ENCODE measurements at regions not wholly inside any gene's neighbourhood (a gene's known extent, or its start where the extent isn't known, plus 50 kb on each side); places are given as distances from the start of the nearest gene placed in this dataset.

DNA sequence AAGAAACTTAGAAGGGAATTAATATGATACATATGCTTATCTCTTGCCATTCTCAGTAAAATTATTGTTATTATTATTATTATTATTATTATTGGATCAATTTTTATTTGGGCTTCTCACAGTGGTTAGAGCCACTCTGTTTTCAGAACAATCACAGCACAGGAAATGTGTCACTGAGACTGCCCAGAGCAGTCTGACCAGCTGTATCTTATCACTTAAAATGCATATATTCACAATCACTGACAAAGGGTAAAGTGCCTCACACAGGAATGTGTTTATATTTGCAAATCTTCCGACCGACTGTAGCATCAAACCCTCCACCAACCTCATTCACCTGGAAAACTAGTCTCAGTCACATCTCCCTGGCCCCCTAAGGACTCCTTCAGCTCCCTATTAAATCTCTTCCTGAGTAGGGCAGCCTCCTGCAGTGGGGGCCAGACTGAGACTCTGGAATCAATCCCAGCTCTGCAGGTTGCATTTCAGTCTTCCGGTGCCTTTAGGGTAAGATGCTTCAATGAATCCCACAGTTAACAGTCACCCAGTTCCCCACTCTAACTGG lies 738.3 kb upstream of the SLITRK5 start:
- no peak overlapping the region for H3K4me3 Mint-ChIP-seq
- no peaks in the 10 kb centered on the region for H3K27me3 Mint-ChIP-seq (ENCODE audit: insufficient read depth)
- no peaks in the 10 kb centered on the region; the same call in 1 of the 2 replicates for H3K36me3 Mint-ChIP-seq (ENCODE audit: low read depth)
- peaks cover 5% of the 10 kb centered on the region; the same call in 1 of the 2 replicates for H3K9me3 Mint-ChIP-seq
- no peak overlapping the region for H3K27ac Mint-ChIP-seq
- H3K4me1 Mint-ChIP-seq (ENCODE audit: low read depth) = no peaks in the 10 kb centered on the region
- TF ChIP-seq, protein P1, sequence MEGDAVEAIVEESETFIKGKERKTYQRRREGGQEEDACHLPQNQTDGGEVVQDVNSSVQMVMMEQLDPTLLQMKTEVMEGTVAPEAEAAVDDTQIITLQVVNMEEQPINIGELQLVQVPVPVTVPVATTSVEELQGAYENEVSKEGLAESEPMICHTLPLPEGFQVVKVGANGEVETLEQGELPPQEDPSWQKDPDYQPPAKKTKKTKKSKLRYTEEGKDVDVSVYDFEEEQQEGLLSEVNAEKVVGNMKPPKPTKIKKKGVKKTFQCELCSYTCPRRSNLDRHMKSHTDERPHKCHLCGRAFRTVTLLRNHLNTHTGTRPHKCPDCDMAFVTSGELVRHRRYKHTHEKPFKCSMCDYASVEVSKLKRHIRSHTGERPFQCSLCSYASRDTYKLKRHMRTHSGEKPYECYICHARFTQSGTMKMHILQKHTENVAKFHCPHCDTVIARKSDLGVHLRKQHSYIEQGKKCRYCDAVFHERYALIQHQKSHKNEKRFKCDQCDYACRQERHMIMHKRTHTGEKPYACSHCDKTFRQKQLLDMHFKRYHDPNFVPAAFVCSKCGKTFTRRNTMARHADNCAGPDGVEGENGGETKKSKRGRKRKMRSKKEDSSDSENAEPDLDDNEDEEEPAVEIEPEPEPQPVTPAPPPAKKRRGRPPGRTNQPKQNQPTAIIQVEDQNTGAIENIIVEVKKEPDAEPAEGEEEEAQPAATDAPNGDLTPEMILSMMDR (IDR thresholded peaks at IDR 0.05) = no peak
- DNase-seq = no peak

DNA sequence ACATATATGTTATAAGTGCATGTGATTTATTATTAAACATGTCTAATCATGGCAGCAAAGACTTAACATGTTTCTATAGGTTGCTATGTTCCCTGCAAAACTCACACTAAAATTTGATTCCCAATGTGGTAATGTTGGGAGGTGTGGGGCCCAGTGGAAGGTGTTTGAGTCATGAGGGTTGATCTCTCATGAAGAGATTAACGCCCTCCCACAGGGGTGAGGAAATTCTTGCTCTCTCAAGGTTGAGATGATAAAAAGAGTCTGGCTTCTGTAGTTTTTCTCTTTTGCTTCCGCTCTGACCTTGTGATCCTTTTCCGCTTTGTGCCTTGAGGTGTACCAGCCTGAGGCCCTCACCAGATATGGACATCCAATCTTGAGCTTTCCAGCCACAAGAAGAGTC lies 737.5 kb upstream of the SLITRK5 start:
- no peak for DNase-seq
- Mint-ChIP-seq H3K36me3 (ENCODE audit: low read depth) (no peaks in the 10 kb centered on the region; the same call in 1 of the 2 replicates), H3K4me3 (no peak overlapping the region), H3K27me3 (ENCODE audit: insufficient read depth) (no peaks in the 10 kb centered on the region), H3K9me3 (peaks cover 5% of the 10 kb centered on the region; the same call in 1 of the 2 replicates), H3K27ac (no peak overlapping the region), H3K4me1 (ENCODE audit: low read depth) (no peaks in the 10 kb centered on the region)
- TF ChIP-seq, protein P1 (IDR thresholded peaks at IDR 0.05) = no peak

DNA sequence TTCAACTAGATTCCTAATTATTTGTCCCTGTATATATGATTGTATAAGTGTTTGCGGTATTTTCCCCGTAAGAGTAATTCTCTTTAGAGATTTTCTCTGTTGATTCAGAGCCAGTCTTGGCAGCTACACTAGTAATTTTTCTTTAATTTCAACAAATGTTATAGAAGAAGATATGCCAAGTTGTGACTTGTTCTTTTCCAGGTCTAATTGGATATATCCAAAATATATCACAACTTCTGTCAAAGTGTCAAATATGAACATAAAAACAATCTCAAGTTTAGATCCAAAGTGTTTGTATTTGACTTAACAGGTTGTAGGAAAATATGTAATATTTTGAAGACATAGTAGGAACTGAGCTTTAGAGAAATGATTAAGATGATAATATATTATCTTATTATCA lies 733.9 kb upstream of the SLITRK5 start:
- DNase-seq = no peak
- no peaks in the 10 kb centered on the region for H3K4me1 Mint-ChIP-seq (ENCODE audit: low read depth)
- peaks cover 4% of the 10 kb centered on the region for H3K36me3 Mint-ChIP-seq (ENCODE audit: low read depth)
- no peaks in the 10 kb centered on the region for H3K27me3 Mint-ChIP-seq (ENCODE audit: insufficient read depth)
- H3K9me3 Mint-ChIP-seq = peaks cover 11% of the 10 kb centered on the region
- no peak overlapping the region for H3K27ac Mint-ChIP-seq
- TF ChIP-seq, protein P1 (IDR thresholded peaks at IDR 0.05) = no peak
- H3K4me3 Mint-ChIP-seq = no peak overlapping the region

DNA sequence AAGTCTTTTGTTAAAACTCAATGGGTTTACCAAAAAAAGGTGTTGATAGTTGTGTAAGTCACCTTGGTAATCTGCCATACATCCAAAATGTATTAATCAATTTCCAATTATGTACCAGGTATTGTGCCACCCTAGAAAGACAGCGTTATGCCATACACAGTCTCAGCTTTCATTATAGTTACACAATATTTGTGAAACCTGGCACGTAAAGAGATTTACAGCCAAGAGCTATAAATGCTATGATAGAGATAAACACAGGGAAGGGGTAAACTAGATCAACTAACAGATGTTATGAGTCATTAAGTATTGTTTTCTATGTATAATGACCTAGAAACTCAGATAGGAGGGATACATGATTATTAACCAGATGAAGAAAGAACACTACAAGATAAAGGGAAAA lies 725.6 kb upstream of the SLITRK5 start:
- no peak for DNase-seq
- TF ChIP-seq, protein P1 (IDR thresholded peaks at IDR 0.05) = no peak
- Mint-ChIP-seq H3K4me1 (ENCODE audit: low read depth) (no peaks in the 10 kb centered on the region), H3K27ac (no peak overlapping the region), H3K4me3 (no peak overlapping the region), H3K36me3 (ENCODE audit: low read depth) (peaks cover 2% of the 10 kb centered on the region), H3K9me3 (peaks cover 14% of the 10 kb centered on the region), H3K27me3 (ENCODE audit: insufficient read depth) (no peaks in the 10 kb centered on the region)

DNA sequence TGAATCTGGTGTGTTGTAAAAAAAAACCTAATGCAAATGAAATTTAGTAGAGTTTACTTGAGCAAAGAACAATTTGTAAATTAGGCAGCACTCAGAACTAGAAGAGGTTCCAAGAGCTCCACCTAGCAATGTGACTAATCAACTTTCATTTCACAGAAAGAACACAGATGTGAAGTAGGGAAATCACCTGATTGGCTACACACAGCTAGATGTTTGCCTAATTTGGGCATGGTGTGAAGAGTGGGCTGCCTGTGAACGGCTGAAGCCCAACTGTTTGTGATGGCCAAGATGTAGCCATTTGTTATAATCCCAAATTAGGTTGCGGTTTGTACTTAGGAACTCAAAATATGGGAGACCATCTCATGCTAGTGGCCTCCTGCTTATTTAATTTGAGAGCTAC lies 724.4 kb upstream of the SLITRK5 start:
- no peak overlapping the region for H3K27ac Mint-ChIP-seq
- TF ChIP-seq, protein P1 (IDR thresholded peaks at IDR 0.05) = no peak
- H3K36me3 Mint-ChIP-seq (ENCODE audit: low read depth) = no peaks in the 10 kb centered on the region; the same call in 1 of the 2 replicates
- H3K9me3 Mint-ChIP-seq = peaks cover 17% of the 10 kb centered on the region
- no peak for DNase-seq
- H3K27me3 Mint-ChIP-seq (ENCODE audit: insufficient read depth) = no peaks in the 10 kb centered on the region
- H3K4me1 Mint-ChIP-seq (ENCODE audit: low read depth) = no peaks in the 10 kb centered on the region
- H3K4me3 Mint-ChIP-seq = no peak overlapping the region

DNA sequence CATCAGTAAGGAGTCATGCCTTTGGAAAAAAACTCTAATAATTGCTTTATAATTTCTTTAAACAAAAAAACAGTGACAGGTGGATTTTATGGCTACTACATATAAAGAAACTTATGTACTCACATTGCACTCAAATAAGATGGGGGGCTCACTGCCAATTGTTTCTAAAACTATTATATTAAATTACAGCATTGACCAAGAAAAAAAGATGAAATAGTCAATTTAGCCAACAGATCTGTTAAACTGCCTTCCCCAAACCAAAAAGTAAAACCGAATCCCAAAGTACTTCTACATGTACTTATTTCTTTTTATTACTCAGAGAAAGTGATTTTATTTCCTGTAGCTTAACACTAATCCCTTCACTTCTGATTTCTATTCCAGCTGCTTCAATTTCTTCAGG lies 716.8 kb upstream of the SLITRK5 start:
- H3K36me3 Mint-ChIP-seq (ENCODE audit: low read depth) = no peaks in the 10 kb centered on the region
- no peaks in the 10 kb centered on the region for H3K4me1 Mint-ChIP-seq (ENCODE audit: low read depth)
- H3K4me3 Mint-ChIP-seq = no peak overlapping the region
- H3K27me3 Mint-ChIP-seq (ENCODE audit: insufficient read depth) = no peaks in the 10 kb centered on the region
- peaks cover 28% of the 10 kb centered on the region for H3K9me3 Mint-ChIP-seq
- DNase-seq = no peak
- TF ChIP-seq, protein P1 (IDR thresholded peaks at IDR 0.05) = no peak
- no peak overlapping the region for H3K27ac Mint-ChIP-seq
